Aorta (tissue), 5 donors: ENCODE measurements at regions not wholly inside any gene's neighbourhood (a gene's known extent, or its start where the extent isn't known, plus 50 kb on each side); places are given as distances from the start of the nearest gene placed in this dataset.
"Not testable (repeated sequence)": the region's sequence is repeated elsewhere in the genome, so short reads cannot be mapped to it uniquely, and the experiment has no call there.

Source experiments
- ATAC-seq: fragments of 200-7000 bp; cut with Tn5 transposase; one replicate; pipeline ENCODE4 v1.9.1; 2022; ENCODE audit warnings: moderate library complexity; ENCODE audit not compliant: low FRiP score
- DNase-seq, 2 donors: peaks; one replicate each; pipeline ENCODE4 v3.0.0-alpha.2; 2020
- H3K27ac ChIP-seq, 2 donors: one replicate each; pipeline ENCODE4 v1.5.1; 2013; ENCODE audit warnings: low read length in 2 of 2, mild to moderate bottlenecking in 2 of 2, moderate library complexity in 2 of 2, control low read depth in 1 of 2, inconsistent platforms in 1 of 2, low read depth in 1 of 2
- H3K27me3 ChIP-seq, 2 donors: one replicate each; pipeline ENCODE4 v1.6.1; 2013; ENCODE audit warnings: control low read depth in 1 of 2, low read length in 1 of 2, mild to moderate bottlenecking in 1 of 2, moderate library complexity in 1 of 2; ENCODE audit not compliant: insufficient read depth in 2 of 2, control insufficient read depth in 1 of 2
- H3K36me3 ChIP-seq, 2 donors: one replicate each; pipeline ENCODE4 v1.6.1; 2013; ENCODE audit warnings: control low read depth in 1 of 2, low read length in 1 of 2, mild to moderate bottlenecking in 1 of 2; ENCODE audit not compliant: insufficient read depth in 2 of 2, control insufficient read depth in 1 of 2
- H3K4me1 ChIP-seq, 2 donors: one replicate each; pipeline ENCODE4 v1.6.1; 2013; ENCODE audit warnings: low read length in 2 of 2, control low read depth in 1 of 2, mild to moderate bottlenecking in 1 of 2, moderate library complexity in 1 of 2; ENCODE audit not compliant: insufficient read depth in 2 of 2, control insufficient read depth in 1 of 2
- H3K4me3 ChIP-seq, 2 donors: one replicate each; pipeline ENCODE4 v1.5.1; 2013; ENCODE audit warnings: low read length in 2 of 2, control low read depth in 1 of 2, mild to moderate bottlenecking in 1 of 2
- H3K9me3 ChIP-seq: one replicate; pipeline ENCODE4 v1.6.1; 2013; ENCODE audit warnings: mild to moderate bottlenecking, low read length; ENCODE audit not compliant: control insufficient read depth
- WGBS, 2 donors: extraction: QIAGEN DNeasy Blood & Tissue Kit; methylation state at CpG; one replicate each; pipeline ENCODE4 v1.1.7; 2013; 5-methylcytosine and 5-hydroxymethylcytosine counted together
- intact Hi-C, 2 donors: fragments of 100-400 bp; cut with DNase I; formaldehyde crosslinking; loops; one replicate each; pipeline versions ENCODE4 v1.14.2 to v1.15.0; 2022
- microRNA-seq, 2 donors: library from miRNA; unstranded; fragments of <30 nt; microRNA quantifications; one replicate each; pipeline ENCODE4 v1.2.0, GENCODE V29; 2020
- donor health status: healthy with polysubstance abuse.
- donor health status: Bipolar disorder and iron deficiency.
- donor health status: DM: no; HTN: no; CAD: no.
- donor health status: DM: no; HTN: no; CAD: no.
- donor health status: DM: yes; HTN: yes; CAD: no.

DNA sequence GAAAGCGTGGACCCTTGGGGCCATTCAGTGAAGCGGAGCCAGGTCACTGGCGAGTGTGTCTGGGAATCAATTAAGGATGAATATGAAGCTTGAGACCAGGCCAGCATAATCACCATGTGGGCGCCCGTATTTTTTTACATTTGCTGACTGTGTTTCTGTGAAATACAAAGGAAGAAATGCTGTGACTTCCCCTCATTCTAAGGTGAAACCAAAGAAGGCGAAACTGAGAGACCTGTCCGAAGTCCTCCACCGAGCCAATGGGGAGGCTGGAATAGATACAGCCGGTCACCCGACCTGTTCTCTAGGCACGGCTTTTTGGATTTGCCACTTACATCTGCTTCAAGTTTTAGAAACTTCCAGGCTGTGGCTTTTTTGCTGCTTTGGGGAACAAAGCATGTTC, 59.3 kb upstream of the DRD5 start:
- intact Hi-C loops, DNase-seq, H3K36me3 ChIP-seq, H3K4me1 ChIP-seq, H3K27ac ChIP-seq, H3K4me3 ChIP-seq, ATAC-seq, H3K27me3 ChIP-seq, H3K9me3 ChIP-seq: not testable (repeated sequence)
- 79 to 81% methylated on average over 11 of the region's 11 CpGs for whole genome bisulfite sequencing, 2 donors

Small RNAs in the stretch of these regions (microRNA-seq; reads per million reads assigned to microRNA genes)
- gene MIR548I2 = 0 reads per million in 2 donors
